ENCODE measurements at regions not wholly inside any gene's neighbourhood (a gene's known extent, or its start where the extent isn't known, plus 50 kb on each side); places are given as distances from the start of the nearest gene placed in this dataset.

DNA sequence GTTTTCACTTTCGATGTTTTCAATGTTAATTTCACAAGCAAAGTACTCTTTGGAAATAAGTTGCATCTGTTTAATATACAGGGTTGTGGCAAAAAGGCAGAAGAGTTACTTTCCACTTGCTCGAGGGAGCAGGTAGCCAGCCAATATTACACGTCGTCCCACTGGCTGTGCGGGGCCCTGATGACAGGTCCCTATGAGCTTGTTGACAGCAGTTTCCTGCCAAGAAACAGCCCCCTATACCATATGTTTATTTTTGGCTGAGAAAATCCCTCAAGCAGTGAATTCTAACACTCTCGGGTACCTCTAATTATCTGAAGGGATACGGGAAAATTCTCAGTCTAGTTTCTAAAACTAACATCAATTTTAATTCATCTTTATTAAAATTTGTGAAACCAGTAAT, 116.8 kb upstream of the SGO1 start:
- TF ChIP-seq, protein P1, sequence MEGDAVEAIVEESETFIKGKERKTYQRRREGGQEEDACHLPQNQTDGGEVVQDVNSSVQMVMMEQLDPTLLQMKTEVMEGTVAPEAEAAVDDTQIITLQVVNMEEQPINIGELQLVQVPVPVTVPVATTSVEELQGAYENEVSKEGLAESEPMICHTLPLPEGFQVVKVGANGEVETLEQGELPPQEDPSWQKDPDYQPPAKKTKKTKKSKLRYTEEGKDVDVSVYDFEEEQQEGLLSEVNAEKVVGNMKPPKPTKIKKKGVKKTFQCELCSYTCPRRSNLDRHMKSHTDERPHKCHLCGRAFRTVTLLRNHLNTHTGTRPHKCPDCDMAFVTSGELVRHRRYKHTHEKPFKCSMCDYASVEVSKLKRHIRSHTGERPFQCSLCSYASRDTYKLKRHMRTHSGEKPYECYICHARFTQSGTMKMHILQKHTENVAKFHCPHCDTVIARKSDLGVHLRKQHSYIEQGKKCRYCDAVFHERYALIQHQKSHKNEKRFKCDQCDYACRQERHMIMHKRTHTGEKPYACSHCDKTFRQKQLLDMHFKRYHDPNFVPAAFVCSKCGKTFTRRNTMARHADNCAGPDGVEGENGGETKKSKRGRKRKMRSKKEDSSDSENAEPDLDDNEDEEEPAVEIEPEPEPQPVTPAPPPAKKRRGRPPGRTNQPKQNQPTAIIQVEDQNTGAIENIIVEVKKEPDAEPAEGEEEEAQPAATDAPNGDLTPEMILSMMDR (conservative IDR thresholded peaks at IDR 0.05; ENCODE audit: low read depth, low read length), result no peak
- no peak for TF ChIP-seq RCOR1 (IDR thresholded peaks at IDR 0.05; ENCODE audit: insufficient replicate concordance, low read length)
- no peak for TF ChIP-seq RFX5 (IDR thresholded peaks at IDR 0.05; ENCODE audit: low read depth, low read length)
- TF ChIP-seq CEBPB (IDR thresholded peaks at IDR 0.05; ENCODE audit: low read depth, low read length), result no peak
- no peak for TF ChIP-seq POLR2A (IDR thresholded peaks at IDR 0.05; ENCODE audit: low read depth, low read length)
- no peak for TF ChIP-seq SMC3 (IDR thresholded peaks at IDR 0.05; ENCODE audit: low read depth, low read length)
- TF ChIP-seq BHLHE40 (IDR thresholded peaks at IDR 0.05; ENCODE audit: low read depth, low read length), result no peak
- no peak for TF ChIP-seq RAD21 (IDR thresholded peaks at IDR 0.05; ENCODE audit: low read length)
- TF ChIP-seq, protein P2, sequence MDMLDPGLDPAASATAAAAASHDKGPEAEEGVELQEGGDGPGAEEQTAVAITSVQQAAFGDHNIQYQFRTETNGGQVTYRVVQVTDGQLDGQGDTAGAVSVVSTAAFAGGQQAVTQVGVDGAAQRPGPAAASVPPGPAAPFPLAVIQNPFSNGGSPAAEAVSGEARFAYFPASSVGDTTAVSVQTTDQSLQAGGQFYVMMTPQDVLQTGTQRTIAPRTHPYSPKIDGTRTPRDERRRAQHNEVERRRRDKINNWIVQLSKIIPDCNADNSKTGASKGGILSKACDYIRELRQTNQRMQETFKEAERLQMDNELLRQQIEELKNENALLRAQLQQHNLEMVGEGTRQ (IDR thresholded peaks at IDR 0.05; ENCODE audit: low read depth, low read length), result no peak
- no peak for TF ChIP-seq FOS (IDR thresholded peaks at IDR 0.05; ENCODE audit: low read depth, low read length)
